LNCAP (cell line): ENCODE measurements at regions not wholly inside any gene's neighbourhood (a gene's known extent, or its start where the extent isn't known, plus 50 kb on each side); places are given as distances from the start of the nearest gene placed in this dataset.

ENCODE experiments used
- CTCF ChIP-seq: fragments of 450-650 bp; IDR thresholded peaks from 2 replicates; pipeline ENCODE4 v1.5.1; 2017; ENCODE audit warnings: mild to moderate bottlenecking

- TF ChIP-seq CTCF: no peak
Measured at GRCh38 chr10:24132741-24133140, 76.2 kb upstream of the KIAA1217 start.

GRCh38 chr10:24133835-24134234 is 75.1 kb upstream of the KIAA1217 start:
- no peak for TF ChIP-seq CTCF

- no peak for TF ChIP-seq CTCF
Measured at GRCh38 chr10:24136070-24136469, 72.9 kb upstream of the KIAA1217 start.

GRCh38 chr10:24147321-24147720 is 61.6 kb upstream of the KIAA1217 start:
- TF ChIP-seq CTCF: no peak

GRCh38 chr10:24149640-24150039 is 59.3 kb upstream of the KIAA1217 start:
- TF ChIP-seq CTCF: no peak

GRCh38 chr10:24150853-24151252 is 58.1 kb upstream of the KIAA1217 start:
- TF ChIP-seq CTCF: no peak

- TF ChIP-seq CTCF: no peak
Measured at GRCh38 chr10:24152270-24152669, 56.7 kb upstream of the KIAA1217 start.

- no peak for TF ChIP-seq CTCF
Measured at GRCh38 chr10:24153031-24153430, 55.9 kb upstream of the KIAA1217 start.
